ENCODE measurements at regions not wholly inside any gene's neighbourhood (a gene's known extent, or its start where the extent isn't known, plus 50 kb on each side); places are given as distances from the start of the nearest gene placed in this dataset.

- Histone ChIP-seq H3K4me1 (ENCODE audit: insufficient read depth, low read length, poor library complexity, severe bottlenecking) (no peaks in the 10 kb centered on the region), H2AFZ (ENCODE audit: low read length) (no peak overlapping the region), H3K9me2 (ENCODE audit: insufficient read depth, low read length) (no peaks in the 10 kb centered on the region), H3K79me2 (ENCODE audit: insufficient read depth, low read depth, low read length) (no peaks in the 10 kb centered on the region), H3K36me3 (ENCODE audit: insufficient read depth, low read length) (no peaks in the 10 kb centered on the region), H3K9me3 (ENCODE audit: low read length) (no peaks in the 10 kb centered on the region), H3K4me3 (ENCODE audit: low read depth, low read length, poor library complexity, severe bottlenecking) (no peak overlapping the region), H4K20me1 (ENCODE audit: insufficient read depth, low read length) (no peaks in the 10 kb centered on the region), H3K27ac (ENCODE audit: low read depth, low read length, poor library complexity, severe bottlenecking) (no peak overlapping the region), H3K4me2 (ENCODE audit: low read length) (no peak overlapping the region)
- TF ChIP-seq EZH2phosphoT487 (IDR thresholded peaks at IDR 0.05; ENCODE audit: borderline replicate concordance, low read depth, low read length), result no peak
- TF ChIP-seq CTCF (conservative IDR thresholded peaks at IDR 0.05; ENCODE audit: low read length), result no peak
- CTCF ChIA-PET (ENCODE audit: unreplicated experiment), result no interaction called here
- BruUV-seq (replicated peaks), result no TSS peak
- intact Hi-C loops (cut with micrococcal nuclease; ENCODE audit: unreplicated experiment), result no loop called here
- POLR2A ChIA-PET, result interaction anchor here (0.6 to 1.6 kb wide), 2 partner anchors 10 to 16 kb away, joined by 3 to 5 read pairs; no protein-coding TSS in a partner anchor
- no peak for DNase-seq (ENCODE audit: low spot score)
Measured at GRCh38 chr13:56039992-56040391, 1100.7 kb upstream of the PRR20A start.

GRCh38 chr13:56066321-56066720 lies 1074.4 kb upstream of the PRR20A start:
- no peaks in the 10 kb centered on the region for H3K4me1 ChIP-seq (ENCODE audit: insufficient read depth, low read length, poor library complexity, severe bottlenecking)
- no peak for DNase-seq (ENCODE audit: low spot score)
- H2AFZ ChIP-seq (ENCODE audit: low read length), result no peak overlapping the region
- ChIA-PET POLR2A (no interaction called here), CTCF (ENCODE audit: unreplicated experiment) (no interaction called here)
- no TSS peak for BruUV-seq (replicated peaks)
- intact Hi-C loops (cut with micrococcal nuclease; ENCODE audit: unreplicated experiment), result no loop called here
- no peaks in the 10 kb centered on the region for H3K9me2 ChIP-seq (ENCODE audit: insufficient read depth, low read length)
- H3K36me3 ChIP-seq (ENCODE audit: insufficient read depth, low read length), result no peaks in the 10 kb centered on the region
- no peak overlapping the region for H3K4me2 ChIP-seq (ENCODE audit: low read length)
- no peak overlapping the region for H3K4me3 ChIP-seq (ENCODE audit: low read depth, low read length, poor library complexity, severe bottlenecking)
- H3K9me3 ChIP-seq (ENCODE audit: low read length), result no peaks in the 10 kb centered on the region
- no peaks in the 10 kb centered on the region for H3K79me2 ChIP-seq (ENCODE audit: insufficient read depth, low read depth, low read length)
- no peaks in the 10 kb centered on the region for H4K20me1 ChIP-seq (ENCODE audit: insufficient read depth, low read length)
- no peak overlapping the region for H3K27ac ChIP-seq (ENCODE audit: low read depth, low read length, poor library complexity, severe bottlenecking)
- TF ChIP-seq EZH2phosphoT487 (IDR thresholded peaks at IDR 0.05; ENCODE audit: borderline replicate concordance, low read depth, low read length) (no peak), CTCF (conservative IDR thresholded peaks at IDR 0.05; ENCODE audit: low read length) (no peak)

- no peaks in the 10 kb centered on the region for H3K4me1 ChIP-seq (ENCODE audit: insufficient read depth, low read length, poor library complexity, severe bottlenecking)
- TF ChIP-seq EZH2phosphoT487 (IDR thresholded peaks at IDR 0.05; ENCODE audit: borderline replicate concordance, low read depth, low read length) (no peak), CTCF (conservative IDR thresholded peaks at IDR 0.05; ENCODE audit: low read length) (no peak)
- no peak overlapping the region for H2AFZ ChIP-seq (ENCODE audit: low read length)
- intact Hi-C loops (cut with micrococcal nuclease; ENCODE audit: unreplicated experiment), result no loop called here
- no peaks in the 10 kb centered on the region for H3K79me2 ChIP-seq (ENCODE audit: insufficient read depth, low read depth, low read length)
- ChIA-PET POLR2A (interaction anchor here (0.6 to 0.8 kb wide), 2 partner anchors 9 to 196 kb away, joined by 3 read pairs; no protein-coding TSS in a partner anchor), CTCF (ENCODE audit: unreplicated experiment) (no interaction called here)
- no peak overlapping the region for H3K27ac ChIP-seq (ENCODE audit: low read depth, low read length, poor library complexity, severe bottlenecking)
- H3K4me2 ChIP-seq (ENCODE audit: low read length), result no peak overlapping the region
- H3K4me3 ChIP-seq (ENCODE audit: low read depth, low read length, poor library complexity, severe bottlenecking), result no peak overlapping the region
- peaks cover 4% of the 10 kb centered on the region; the same call in 1 of the 2 replicates for H3K9me3 ChIP-seq (ENCODE audit: low read length)
- BruUV-seq (replicated peaks), result no TSS peak
- no peaks in the 10 kb centered on the region for H3K9me2 ChIP-seq (ENCODE audit: insufficient read depth, low read length)
- no peaks in the 10 kb centered on the region for H4K20me1 ChIP-seq (ENCODE audit: insufficient read depth, low read length)
- H3K36me3 ChIP-seq (ENCODE audit: insufficient read depth, low read length), result no peaks in the 10 kb centered on the region
- no peak for DNase-seq (ENCODE audit: low spot score)
Measured at GRCh38 chr13:56102641-56103040, 1038.1 kb upstream of the PRR20A start.
